HG02840 (cell line): ENCODE measurements at regions not wholly inside any gene's neighbourhood (a gene's known extent, or its start where the extent isn't known, plus 50 kb on each side); places are given as distances from the start of the nearest gene placed in this dataset.
"Not testable (repeated sequence)": the region's sequence is repeated elsewhere in the genome, so short reads cannot be mapped to it uniquely, and the experiment has no call there.

Source experiments
- ATAC-seq: cut with Tn5 transposase; IDR thresholded peaks from one replicate; pipeline ENCODE4 v1.9.1; 2021; ENCODE audit warnings: mild to moderate bottlenecking, moderate library complexity, moderate number of reproducible peaks; ENCODE audit not compliant: unreplicated experiment, low FRiP score

DNA sequence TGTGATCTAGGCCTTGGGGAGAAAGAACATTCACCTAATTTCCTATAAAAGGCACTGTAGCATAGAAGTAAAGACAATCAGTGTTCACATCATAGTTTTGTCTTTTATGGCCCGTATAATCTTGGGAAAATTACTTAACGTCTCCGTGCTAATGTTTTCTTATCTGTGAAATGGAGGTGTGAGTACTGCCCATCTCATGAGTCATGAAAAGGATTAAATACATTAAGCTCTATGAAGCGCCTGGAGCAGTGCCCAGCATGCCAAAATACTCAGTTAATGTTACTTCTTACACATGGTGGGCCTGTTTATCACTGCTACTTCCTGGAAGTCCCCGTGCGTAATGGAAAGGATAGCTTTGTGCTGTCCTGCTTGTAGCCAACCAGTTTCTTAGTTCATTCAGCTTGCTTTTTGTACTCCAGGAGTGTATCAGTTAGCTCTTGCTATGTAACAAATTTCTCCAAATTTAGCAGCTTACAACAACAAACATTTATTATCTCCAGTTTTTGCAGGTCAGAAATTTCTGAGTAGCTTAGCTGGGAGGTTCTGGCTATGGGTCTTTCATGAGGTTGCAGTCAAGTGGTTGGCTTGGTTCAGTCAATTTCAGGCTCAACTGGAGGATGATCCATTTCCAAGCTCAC lies 103.6 kb upstream of the BMP2 start:
- ATAC-seq: no peak

DNA sequence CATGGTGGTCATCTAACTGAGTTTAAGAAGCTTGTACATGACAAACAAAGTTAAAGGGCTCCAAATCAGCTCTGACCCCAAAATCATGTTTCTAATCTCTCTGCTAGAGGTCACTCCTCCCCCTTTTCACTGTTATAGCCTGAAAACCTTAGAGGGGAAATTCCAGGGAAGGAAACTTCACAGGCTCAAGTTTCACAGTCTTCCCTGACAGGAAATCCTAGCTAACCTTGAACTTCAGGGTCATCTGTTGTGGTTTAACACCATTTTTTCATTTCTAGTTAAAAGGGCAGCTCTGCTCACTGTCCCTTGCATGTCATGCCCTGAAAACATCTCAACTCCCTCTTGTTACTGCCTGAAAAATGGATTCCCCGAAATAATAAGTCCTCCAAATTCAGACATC lies 104.4 kb upstream of the BMP2 start:
- no peak for ATAC-seq

DNA sequence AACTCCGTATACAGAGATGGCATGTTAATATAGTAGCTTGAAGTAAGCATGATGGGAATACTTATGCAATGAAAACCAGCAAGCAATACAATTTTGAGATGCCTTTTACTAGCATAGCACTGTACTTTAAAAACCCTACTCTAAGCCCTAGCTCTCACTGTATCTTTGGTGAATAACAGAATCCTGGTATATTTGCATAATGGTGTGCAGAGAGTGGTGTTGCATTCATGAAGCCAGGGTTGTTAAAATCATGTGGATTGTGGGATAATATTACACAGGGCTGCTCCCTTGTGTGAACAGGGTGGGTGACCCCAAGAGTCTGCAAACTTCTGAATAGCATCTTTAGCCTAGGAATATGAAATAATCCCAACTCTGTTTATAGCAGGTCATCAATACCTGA lies 105.2 kb upstream of the BMP2 start:
- ATAC-seq: no peak

DNA sequence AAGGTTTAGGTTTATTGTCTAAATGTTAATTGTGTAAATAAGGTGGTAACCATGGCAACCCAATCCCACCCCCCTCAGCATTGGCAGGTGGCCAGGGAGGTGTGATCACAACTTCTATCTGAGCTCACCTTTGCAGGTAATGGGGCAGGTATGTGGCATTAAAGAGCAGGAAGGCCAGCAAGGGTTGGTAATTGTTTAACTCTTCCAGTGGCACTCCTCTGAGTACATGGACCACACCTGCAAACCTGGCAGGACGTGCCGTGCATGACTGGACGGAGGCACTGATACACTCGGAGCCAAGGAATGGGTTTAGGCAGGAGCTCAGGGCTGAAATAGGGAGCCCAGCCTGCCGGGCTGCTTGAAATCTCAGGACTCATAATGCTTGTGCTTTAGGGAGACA lies 107.0 kb upstream of the BMP2 start:
- no peak for ATAC-seq

DNA sequence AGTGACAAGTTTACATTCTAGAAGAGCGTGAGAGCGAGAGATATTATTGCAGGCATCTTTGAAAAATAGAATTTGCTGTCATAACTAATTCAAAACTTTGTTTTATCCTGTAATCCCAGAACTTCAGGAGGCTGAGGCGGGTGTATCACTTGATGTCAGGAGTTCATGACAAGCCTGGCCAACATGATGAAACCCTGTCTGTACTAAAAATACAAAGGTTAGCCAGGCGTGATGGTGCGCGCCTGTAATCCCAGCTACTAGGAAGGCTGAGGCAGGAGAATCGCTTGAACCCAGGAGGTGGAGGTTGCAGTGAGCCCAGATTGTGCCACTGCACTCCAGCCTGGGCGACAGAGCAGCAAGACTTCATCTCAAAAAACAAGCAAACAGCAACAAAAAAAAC lies 108.6 kb upstream of the BMP2 start:
- ATAC-seq: not testable (repeated sequence)

DNA sequence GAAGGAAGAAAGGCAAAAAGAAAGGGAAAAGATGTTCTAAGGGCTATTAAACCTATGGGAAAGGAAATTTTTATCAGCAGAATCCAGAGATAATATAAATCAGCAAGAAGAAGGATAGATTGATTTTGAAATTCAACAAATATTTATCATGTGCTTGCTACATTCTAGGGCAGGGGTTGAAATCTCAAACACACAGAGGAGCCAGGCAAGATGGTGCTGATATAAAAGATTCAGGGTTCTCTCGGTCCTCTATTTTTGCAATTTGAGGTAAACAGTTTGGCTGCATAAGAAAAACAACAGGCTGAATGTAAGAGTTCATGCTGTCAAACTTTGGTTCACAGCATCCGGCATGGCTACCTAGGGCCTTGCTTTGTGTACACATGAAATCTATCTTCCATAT lies 109.6 kb upstream of the BMP2 start:
- ATAC-seq: no peak

DNA sequence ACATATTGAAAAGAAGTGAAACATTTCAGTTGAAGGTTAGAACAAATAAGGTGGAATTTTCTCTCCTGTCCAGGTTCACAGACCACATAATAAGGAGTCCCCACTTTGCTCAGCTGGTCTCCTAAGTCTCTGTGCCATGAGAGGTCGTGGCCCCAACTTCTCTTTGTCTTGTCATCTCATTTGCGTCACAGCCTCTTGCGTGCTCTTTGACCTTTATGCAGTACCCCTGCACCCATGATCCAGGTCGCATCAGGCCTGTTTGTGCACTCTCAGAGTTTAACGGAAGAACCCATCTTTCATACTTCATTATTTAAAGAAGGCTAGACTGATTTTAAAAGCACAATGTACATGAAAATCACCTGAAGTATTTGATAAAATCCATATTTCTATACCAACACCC lies 110.4 kb upstream of the BMP2 start:
- no peak for ATAC-seq

DNA sequence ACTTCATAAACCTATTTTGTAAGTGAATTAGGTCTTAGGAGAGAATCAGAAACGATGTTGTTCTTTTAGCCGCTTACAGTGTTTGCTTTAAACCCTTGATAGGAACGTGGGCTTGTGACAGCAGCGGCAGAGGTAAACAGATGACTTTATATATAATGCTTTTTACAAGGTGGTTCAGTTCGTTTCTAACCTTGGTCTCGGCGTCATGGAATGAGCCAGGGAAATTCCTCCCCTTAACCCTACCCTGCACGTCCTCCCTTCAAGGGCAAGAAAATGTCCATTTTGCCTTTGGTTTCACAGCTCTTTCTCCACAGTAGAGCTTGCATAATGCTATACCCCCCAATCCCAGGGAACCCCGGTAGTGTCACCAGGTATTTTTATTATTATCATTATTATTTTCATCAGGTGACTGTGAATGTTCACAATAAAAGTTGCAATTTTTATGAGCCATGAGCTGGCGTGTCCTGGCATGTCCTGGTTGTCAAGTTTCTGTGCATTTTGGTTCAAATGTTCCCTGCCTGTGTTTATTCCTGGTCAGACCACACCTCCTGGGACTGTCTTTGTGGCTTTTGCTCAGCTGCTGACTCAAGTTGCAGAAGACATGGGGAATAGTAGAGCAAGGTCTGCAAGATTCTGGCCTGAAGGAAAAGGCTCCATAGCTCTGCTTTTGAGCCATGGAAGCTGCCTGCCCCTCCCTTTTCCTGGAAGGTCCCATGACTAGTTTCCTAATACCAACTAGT lies 112.8 kb upstream of the BMP2 start:
- no peak for ATAC-seq

DNA sequence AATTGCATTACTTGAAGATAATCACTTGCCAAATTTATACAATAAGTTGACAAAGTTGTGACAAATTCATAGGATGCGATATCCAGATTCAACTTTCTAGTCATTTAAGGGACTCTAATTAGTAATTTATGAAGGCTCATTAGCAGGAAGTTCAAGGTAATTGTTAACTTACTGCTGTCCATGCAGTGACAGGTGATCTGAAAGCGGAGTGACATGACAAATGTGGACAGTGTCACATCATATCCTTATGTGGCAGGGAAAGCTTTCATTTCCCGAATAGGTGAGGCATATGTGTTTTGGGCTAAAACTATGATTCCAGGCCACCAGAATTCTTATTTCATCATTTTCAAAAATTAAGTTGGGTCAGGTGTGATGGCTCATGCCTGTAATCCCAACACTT lies 115.9 kb upstream of the BMP2 start:
- no peak for ATAC-seq

DNA sequence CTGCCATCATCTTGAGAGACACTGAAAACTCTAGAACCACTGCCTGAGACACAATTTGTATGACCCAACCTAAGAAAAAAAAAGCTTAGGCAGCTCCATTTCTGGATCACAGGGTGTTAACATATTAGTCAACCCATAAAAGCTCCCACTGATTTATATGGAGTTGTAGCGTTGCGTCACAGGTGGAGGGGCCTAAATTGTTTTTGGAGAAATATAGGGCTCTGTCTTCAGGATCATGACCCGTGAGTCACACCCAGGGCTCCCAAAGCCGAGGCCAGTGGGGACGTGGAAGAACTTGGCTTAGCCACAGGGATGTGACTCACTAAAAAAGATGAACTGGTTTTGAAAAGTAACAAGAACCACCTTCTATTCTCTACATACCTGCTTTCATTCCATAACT lies 116.5 kb upstream of the BMP2 start:
- ATAC-seq: no peak

DNA sequence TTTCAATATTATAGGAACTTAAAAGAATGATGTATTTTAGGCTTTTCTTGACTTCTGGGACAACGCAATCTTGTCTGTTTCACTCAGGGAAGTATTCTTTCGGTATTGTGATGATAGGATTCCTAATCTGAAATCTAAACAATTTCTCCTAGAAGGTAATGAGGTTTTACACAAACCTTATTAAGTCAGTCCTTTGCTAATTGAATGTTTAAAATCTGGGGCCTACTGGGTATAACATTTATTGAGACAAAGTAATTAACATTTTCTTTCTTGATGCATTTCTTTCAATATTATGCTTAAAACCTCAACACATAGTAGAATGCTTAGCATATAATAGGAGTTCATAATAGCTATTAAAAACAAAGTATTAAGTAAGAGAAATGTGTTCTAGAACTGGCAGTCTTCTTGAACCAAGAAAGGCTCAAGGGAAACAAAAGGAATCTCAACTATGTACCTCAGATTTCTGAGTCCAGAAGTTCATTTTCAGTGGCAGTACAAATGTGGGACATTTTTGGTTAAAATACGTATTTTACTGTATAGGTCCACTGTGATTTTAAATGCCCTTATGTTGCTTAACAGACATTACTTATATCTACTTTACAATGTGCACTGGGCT lies 121.4 kb upstream of the BMP2 start:
- ATAC-seq: no peak

DNA sequence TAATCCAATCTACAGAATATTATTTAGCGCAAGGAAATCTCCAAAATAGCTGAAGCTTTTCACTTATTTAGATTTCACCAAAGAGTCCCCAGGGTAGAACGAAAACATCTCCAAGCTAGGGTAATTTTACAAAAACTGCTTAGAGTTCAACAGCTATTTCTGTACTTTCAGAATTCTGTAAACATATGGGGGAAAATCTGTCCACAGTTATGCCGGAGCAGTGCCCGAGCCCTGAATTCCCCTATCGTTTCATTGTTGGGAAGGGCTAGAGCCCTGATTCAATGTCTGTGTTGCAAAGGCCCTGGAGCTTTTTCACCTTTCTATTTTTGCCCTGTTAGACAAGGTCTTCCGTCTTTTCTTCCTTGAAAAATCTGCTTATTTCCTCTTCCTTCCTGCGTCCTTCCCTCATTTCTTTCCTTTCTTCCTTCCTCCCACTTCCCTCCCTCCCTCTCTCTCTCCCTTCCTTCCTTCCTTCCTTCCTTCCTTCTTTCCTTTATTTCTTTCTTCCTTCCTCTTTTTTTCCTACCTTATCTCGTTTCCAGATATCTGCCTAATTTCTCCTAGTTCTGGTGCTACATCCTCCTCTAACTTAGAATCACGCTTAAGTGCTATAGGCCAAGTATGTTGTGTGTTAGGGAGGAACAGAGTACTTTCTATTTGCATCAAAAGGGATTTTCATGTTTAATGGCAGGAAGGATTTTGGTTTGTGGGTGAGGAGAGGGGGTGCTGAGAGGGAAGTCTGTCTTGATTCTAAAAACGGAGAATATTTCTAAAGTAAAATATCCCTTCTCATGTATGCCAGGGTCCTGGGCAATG lies 122.5 kb upstream of the BMP2 start:
- ATAC-seq: no peak

DNA sequence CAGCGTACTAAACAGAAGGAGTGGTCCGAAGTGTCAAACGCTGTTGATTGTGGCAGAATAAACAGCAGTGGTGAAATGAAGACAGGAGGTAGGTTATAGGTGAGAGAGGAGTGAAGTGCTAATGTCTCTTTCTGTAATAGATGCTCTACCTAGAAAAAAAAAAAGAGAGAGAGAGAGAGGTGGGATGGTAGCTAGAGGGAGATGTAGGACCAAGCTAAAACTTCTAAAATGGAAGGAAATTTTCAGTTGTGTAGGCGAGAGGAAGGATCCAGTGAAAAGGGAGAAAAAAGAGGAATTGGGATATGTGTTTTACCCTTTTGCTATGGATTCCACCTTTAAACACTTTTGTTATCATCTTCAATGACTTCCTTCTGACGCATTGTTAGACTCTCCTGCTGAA lies 126.5 kb upstream of the BMP2 start:
- ATAC-seq: no peak

DNA sequence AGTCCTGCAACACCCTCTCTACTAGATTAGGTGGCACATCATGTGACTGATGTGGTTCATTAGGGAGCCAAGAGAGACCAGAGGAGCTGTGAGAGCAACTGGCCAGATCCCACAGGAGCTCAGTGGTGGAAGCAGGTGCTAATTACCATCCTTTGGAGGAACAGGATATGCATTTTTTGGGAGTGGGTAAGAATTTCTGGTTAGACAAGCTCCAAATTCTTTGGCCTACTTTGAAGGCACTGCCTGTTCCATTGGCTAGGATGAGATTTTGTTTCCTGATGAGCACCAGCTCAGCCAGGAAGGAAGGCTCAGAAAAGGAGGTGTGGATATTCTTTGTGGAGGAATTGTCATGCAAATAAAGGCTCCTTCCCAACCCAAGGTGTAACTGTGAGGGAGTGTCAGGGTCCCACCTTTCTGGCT lies 130.3 kb upstream of the BMP2 start:
- no peak for ATAC-seq

DNA sequence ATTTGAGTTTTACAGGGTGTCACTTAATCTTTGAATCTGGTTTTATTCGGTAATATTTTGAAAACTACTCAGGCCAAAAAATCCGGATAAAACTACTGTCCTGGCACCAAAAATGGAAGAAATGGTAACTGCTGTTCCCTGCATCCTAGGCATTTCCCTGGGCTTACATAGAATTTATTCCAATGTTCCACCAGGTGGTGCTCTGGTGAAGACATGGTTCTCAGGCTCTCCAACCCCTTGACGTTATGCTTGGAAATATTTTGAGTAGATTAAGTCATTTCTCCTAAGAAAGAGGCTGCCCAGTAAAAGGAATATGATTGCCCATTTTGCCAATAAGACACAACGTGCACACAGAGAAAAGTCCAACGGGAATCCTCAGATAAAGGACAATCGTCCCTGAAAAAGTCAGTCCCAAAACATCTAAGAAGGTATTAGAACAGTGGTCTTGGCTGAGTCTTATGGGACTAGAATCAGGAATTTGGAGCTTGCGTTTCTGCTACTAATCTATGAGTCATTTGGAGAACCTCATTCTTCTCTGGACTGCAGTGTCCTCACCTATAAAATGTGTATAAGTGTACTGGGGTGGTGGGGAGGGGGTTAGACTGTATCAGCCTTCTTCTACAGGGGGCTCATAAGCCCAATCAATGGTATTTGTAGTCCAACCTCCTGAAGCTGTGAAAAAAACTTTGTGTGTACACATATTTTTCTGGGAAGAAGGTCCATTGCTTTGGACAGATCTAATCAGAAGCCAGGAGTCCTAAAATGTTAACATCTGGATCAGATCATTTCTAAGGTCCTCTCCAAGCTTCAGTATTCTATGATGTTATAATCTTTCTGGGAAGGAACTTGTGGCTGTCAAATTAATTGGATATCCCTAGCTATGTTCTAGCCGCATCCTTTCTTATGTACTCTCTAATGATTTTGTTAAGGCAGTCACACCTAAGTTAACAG lies 131.0 kb upstream of the BMP2 start:
- no peak for ATAC-seq

DNA sequence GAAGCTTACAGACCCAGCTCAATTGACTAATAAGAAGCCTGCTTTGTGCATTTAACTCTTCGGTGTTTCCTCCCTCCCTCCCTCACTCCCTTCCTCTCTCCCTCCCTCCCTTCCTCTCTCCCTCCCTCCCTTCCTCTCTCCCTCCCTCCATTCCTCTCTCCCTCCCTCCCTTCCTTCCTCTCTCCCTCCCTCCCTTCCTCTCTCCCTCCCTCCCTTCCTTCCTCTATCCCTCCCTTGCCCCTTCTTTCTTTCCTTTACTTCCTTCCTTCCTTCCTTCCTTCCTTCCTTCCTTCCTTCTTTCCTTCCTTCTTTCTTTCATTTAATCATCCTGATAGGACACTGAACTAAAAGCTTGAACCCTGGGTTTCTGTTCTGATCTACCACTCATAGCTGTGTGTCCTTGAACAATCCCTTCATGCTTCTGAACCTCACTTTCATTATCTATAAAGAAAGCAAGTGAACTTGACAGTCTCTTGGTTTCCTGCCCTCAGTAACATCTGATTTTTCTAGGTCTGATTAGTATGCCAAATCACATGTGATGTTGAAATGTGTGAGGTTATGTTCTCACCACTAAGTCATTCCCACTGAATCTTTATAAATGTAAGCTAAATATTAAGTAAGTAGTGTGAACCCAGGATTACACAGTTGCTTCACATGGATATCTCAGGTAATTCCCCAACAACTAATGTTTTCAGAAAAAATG lies 132.3 kb upstream of the BMP2 start:
- no peak for ATAC-seq

DNA sequence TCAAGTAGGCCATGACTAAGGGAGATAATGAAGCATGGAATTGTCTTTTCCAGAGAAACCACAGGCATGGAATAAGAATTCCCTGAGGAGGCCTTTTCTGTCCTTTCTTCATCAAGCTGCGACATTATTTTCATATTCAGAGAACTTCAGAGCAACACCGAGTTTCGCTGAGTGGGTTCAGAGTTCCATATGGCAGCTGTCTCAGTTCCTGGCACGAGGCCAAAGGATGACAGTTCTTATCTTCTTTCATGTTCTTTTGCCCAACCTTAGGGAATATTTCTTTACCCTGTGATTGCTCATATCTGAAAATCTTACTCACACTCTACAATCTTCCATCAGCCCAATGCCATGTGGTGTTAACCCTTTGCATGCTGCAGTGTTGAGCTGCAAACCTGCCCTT lies 135.3 kb upstream of the BMP2 start:
- ATAC-seq: no peak

DNA sequence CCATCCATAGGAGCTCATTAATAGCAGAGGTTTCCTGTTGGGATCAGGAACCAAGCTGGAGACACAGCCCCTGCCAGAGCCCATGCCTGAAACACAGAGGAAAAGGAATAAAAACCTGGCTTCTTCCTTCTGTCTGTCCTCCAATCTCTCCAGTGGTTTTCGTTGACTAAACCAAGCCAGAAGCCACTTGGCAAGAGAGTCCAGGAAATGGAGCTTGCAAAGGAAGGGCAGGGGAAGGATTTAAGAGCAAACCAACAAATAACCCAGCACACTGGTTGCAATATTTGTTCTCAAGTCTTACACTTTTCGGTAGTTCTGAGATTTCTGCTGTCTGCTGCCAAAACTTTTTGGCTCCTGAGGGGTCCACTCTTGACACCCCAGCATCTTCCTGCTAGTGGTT lies 137.0 kb upstream of the BMP2 start:
- ATAC-seq: no peak

DNA sequence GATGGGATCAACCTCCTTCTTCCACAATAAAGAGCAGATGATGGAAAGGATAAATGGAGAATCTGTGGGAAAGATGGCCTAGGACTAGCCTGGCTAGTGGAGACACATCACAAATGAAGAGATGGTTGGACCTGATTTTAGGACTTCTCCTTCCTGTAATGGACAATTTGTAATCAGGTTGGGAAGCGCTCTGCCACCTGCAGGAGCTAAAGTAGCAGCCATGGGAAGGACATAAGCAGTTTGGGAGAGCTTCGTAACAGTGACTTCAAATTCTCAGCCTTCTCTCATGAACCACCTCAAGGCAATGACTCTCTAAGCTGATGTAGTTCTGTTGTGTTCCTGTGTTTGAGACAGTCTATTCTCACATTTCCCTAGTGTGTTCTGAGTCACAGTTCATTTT lies 137.9 kb upstream of the BMP2 start:
- no peak for ATAC-seq

DNA sequence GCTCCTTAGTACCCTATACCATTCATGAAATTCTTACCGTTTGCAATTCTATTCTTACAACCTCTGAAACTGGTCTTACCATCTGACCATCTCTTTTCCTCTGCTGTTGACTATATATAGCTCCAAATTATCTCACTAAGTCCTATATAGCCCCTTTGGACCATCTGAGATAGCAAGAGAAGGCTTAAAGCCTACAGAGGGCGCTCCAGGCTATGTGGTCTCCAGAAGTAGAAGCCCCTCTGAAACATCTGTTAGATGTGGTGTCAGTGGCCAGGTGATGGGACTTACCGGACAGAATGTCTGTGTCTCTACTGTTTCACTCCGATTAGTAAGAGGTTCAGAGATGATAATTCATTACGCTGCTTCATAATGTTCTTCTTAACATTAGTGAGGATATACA lies 140.7 kb upstream of the BMP2 start:
- no peak for ATAC-seq
